ENCODE measurements at regions not wholly inside any gene's neighbourhood (a gene's known extent, or its start where the extent isn't known, plus 50 kb on each side); places are given as distances from the start of the nearest gene placed in this dataset.

- Mint-ChIP-seq H3K27me3 (no peaks in the 10 kb centered on the region), H3K4me3 (no peak overlapping the region), H3K27ac (no peak overlapping the region), H3K4me1 (ENCODE audit: low read depth) (no peaks in the 10 kb centered on the region), H3K36me3 (ENCODE audit: low read depth) (no peaks in the 10 kb centered on the region), H3K9me3 (peaks cover 4% of the 10 kb centered on the region)
- ATAC-seq (ENCODE audit: poor library complexity) (no peak), DNase-seq (no peak)
- Histone ChIP-seq H3K36me3 (ENCODE audit: insufficient read depth, low read length) (no peaks in the 10 kb centered on the region), H3K27me3 (ENCODE audit: control insufficient read depth in 1 of 2, insufficient read depth in 2 of 2, low read length in 2 of 2) (no peaks in the 10 kb centered on the region), H3K4me1 (ENCODE audit: insufficient read depth, low read length) (no peaks in the 10 kb centered on the region), H3K4me3 (ENCODE audit: low read length) (no peak overlapping the region), H3K27ac (ENCODE audit: low read depth in 1 of 2, low read length in 2 of 2) (no peak overlapping the region), H3K9me3 (ENCODE audit: control insufficient read depth in 1 of 2, insufficient read depth in 1 of 2, low read length in 2 of 2) (peaks cover 0 to 7% of the 10 kb centered on the region in 2 experiments)
- TF ChIP-seq CTCF (IDR thresholded peaks at IDR 0.05): no peak
- ChIA-PET POLR2A (no interaction called here), CTCF (no interaction called here)
- intact Hi-C loops (cut with DNase I, micrococcal nuclease): no loop called here
Measured at GRCh38 chr3:63046152-63046551, 170.9 kb upstream of the CADPS start.

GRCh38 chr3:63046580-63046979, 171.4 kb upstream of the CADPS start:
- intact Hi-C loops (cut with DNase I, micrococcal nuclease): no loop called here
- ChIA-PET POLR2A (no interaction called here), CTCF (no interaction called here)
- ATAC-seq (ENCODE audit: poor library complexity): no peak
- no peaks in the 10 kb centered on the region for H3K36me3 ChIP-seq (ENCODE audit: insufficient read depth, low read length)
- no peaks in the 10 kb centered on the region for H3K27me3 ChIP-seq (ENCODE audit: control insufficient read depth in 1 of 2, insufficient read depth in 2 of 2, low read length in 2 of 2)
- no peak for TF ChIP-seq CTCF (IDR thresholded peaks at IDR 0.05)
- H3K4me3 Mint-ChIP-seq: no peak overlapping the region
- peaks cover 4% of the 10 kb centered on the region for H3K9me3 Mint-ChIP-seq
- no peaks in the 10 kb centered on the region for H3K4me1 ChIP-seq (ENCODE audit: insufficient read depth, low read length)
- no peaks in the 10 kb centered on the region for H3K27me3 Mint-ChIP-seq
- no peak overlapping the region for H3K4me3 ChIP-seq (ENCODE audit: low read length)
- no peak overlapping the region for H3K27ac Mint-ChIP-seq
- peaks cover 0 to 7% of the 10 kb centered on the region in 2 experiments for H3K9me3 ChIP-seq (ENCODE audit: control insufficient read depth in 1 of 2, insufficient read depth in 1 of 2, low read length in 2 of 2)
- no peak for DNase-seq
- H3K36me3 Mint-ChIP-seq (ENCODE audit: low read depth): no peaks in the 10 kb centered on the region
- no peak overlapping the region for H3K27ac ChIP-seq (ENCODE audit: low read depth in 1 of 2, low read length in 2 of 2)
- H3K4me1 Mint-ChIP-seq (ENCODE audit: low read depth): no peaks in the 10 kb centered on the region

- H3K4me1 Mint-ChIP-seq (ENCODE audit: low read depth): no peaks in the 10 kb centered on the region
- Histone ChIP-seq H3K4me3 (ENCODE audit: low read length) (no peak overlapping the region), H3K4me1 (ENCODE audit: insufficient read depth, low read length) (no peaks in the 10 kb centered on the region), H3K36me3 (ENCODE audit: insufficient read depth, low read length) (no peaks in the 10 kb centered on the region), H3K9me3 (ENCODE audit: control insufficient read depth in 1 of 2, insufficient read depth in 1 of 2, low read length in 2 of 2) (peaks cover 0 to 7% of the 10 kb centered on the region in 2 experiments), H3K27ac (ENCODE audit: low read depth in 1 of 2, low read length in 2 of 2) (no peak overlapping the region), H3K27me3 (ENCODE audit: control insufficient read depth in 1 of 2, insufficient read depth in 2 of 2, low read length in 2 of 2) (no peaks in the 10 kb centered on the region)
- no peak overlapping the region for H3K27ac Mint-ChIP-seq
- ATAC-seq (ENCODE audit: poor library complexity) (no peak), DNase-seq (no peak)
- no peak for TF ChIP-seq CTCF (IDR thresholded peaks at IDR 0.05)
- no peaks in the 10 kb centered on the region for H3K36me3 Mint-ChIP-seq (ENCODE audit: low read depth)
- intact Hi-C loops (cut with DNase I, micrococcal nuclease): no loop called here
- no peaks in the 10 kb centered on the region for H3K27me3 Mint-ChIP-seq
- ChIA-PET POLR2A (no interaction called here), CTCF (no interaction called here)
- H3K9me3 Mint-ChIP-seq: peaks cover 4% of the 10 kb centered on the region
- H3K4me3 Mint-ChIP-seq: no peak overlapping the region
Measured at GRCh38 chr3:63047068-63047467, 171.9 kb upstream of the CADPS start.
